ENCODE measurements at regions not wholly inside any gene's neighbourhood (a gene's known extent, or its start where the extent isn't known, plus 50 kb on each side); places are given as distances from the start of the nearest gene placed in this dataset.
"Not testable (repeated sequence)": the region's sequence is repeated elsewhere in the genome, so short reads cannot be mapped to it uniquely, and the experiment has no call there.

DNA sequence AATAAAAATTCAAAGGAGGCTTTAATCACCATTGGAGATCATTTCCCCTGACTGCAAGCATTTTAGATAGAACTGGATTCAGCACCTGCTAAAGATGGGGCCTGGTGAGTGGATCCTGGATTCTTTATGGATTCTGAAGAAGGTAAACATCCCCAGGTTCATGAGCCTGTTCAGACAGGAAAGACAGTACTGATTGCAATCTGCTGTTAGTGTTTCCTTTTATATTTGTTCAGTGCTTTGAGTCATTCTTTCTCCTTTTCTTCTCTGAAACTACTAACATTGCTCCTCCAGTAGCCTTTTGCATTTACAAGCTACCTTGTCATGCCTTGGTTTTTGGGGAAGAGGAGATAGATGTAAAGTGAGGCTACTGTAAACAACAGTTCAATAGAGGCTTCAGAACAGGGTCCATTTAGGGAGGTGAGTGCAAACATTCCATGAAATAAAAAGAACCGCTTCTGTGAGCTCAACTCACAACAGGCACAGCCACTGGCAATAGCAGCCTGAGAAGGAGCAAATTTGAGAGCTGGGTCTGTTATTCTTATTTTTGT is 66.4 kb upstream of the PRL start:
- Histone ChIP-seq H3K4me3 (ENCODE audit: low read length in 2 of 2) (no peak overlapping the region), H3K9me3 (ENCODE audit: control insufficient read depth in 1 of 2, low read length in 2 of 2) (no peaks in the 10 kb centered on the region), H3K27me3 (ENCODE audit: insufficient read depth, low read length) (no peaks in the 10 kb centered on the region), H3K27ac (ENCODE audit: low read depth, low read length) (no peak overlapping the region), H3K36me3 (ENCODE audit: insufficient read depth, low read length) (no peaks in the 10 kb centered on the region), H3K4me1 (ENCODE audit: insufficient read depth, low read length) (no peaks in the 10 kb centered on the region)
- no peaks in the 10 kb centered on the region for H3K27me3 Mint-ChIP-seq
- no peak for DNase-seq
- H3K4me1 Mint-ChIP-seq = no peaks in the 10 kb centered on the region
- H3K27ac Mint-ChIP-seq = no peak overlapping the region
- CTCF ChIA-PET (ENCODE audit: partially characterized antibody) = no interaction called here
- H3K4me3 Mint-ChIP-seq = no peak overlapping the region
- H3K9me3 Mint-ChIP-seq = peaks cover 0 to 6% (median 4%) of the 10 kb centered on the region in 8 donors
- H3K36me3 Mint-ChIP-seq = no peaks in the 10 kb centered on the region
- intact Hi-C loops (cut with micrococcal nuclease) = no loop called here
- POLR2A ChIA-PET (ENCODE audit: partially characterized antibody) = no interaction called here

DNA sequence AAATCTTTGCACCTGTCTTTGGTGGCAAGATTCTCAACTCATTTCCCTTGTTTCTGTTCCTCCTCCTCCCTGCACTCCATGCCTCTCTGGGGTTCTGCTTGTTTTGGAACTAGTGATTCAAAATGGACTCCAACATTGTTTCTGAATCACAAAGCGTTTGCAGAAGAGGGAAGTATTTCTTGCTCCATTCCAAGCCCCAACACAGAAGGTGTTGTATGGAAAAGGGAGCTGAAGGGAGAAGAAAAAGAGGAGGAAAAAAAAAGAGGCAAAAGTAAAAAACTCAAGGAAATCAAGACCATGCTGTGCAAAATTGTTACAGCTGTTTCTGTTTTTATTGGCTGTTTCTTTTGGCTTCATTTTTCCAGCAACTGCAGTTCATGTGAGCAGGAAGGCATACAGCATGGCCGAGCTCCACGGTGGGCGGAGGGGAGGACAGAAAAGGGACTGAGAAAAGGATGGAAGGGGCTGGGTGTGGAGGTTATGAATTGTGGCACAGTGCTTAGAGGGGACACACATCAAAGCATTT is 66.9 kb upstream of the PRL start:
- Mint-ChIP-seq H3K4me3 (no peak overlapping the region), H3K27me3 (no peaks in the 10 kb centered on the region), H3K9me3 (peaks cover 0 to 6% (median 4%) of the 10 kb centered on the region in 8 donors), H3K4me1 (no peaks in the 10 kb centered on the region), H3K36me3 (no peaks in the 10 kb centered on the region), H3K27ac (no peak overlapping the region)
- H3K4me3 ChIP-seq (ENCODE audit: low read length in 2 of 2) = no peak overlapping the region
- no peaks in the 10 kb centered on the region for H3K9me3 ChIP-seq (ENCODE audit: control insufficient read depth in 1 of 2, low read length in 2 of 2)
- no peaks in the 10 kb centered on the region for H3K27me3 ChIP-seq (ENCODE audit: insufficient read depth, low read length)
- ChIA-PET CTCF (ENCODE audit: partially characterized antibody) (no interaction called here), POLR2A (ENCODE audit: partially characterized antibody) (no interaction called here)
- DNase-seq = no peak
- no peaks in the 10 kb centered on the region for H3K4me1 ChIP-seq (ENCODE audit: insufficient read depth, low read length)
- intact Hi-C loops (cut with micrococcal nuclease) = no loop called here
- H3K36me3 ChIP-seq (ENCODE audit: insufficient read depth, low read length) = no peaks in the 10 kb centered on the region
- no peak overlapping the region for H3K27ac ChIP-seq (ENCODE audit: low read depth, low read length)

DNA sequence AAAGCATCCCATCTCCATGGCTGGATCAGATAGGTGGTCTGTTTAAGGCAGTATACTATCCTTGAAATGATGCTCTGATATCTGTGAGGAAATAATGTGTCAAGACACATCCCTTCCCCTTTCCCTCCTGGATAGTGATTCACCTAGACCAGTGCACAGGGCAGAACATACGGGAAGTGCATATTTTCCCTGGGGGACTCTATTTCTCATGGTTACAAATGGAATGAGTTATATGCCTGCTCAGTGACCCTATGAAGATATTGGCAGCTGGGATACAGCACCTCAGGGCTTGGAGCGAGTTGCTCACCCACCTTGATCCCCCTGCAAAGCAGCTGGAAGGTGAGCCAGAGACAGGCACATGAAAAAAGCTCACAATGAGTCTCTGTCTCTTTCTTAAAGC is 67.5 kb upstream of the PRL start:
- no peak overlapping the region for H3K4me3 Mint-ChIP-seq
- POLR2A ChIA-PET (ENCODE audit: partially characterized antibody) = no interaction called here
- intact Hi-C loops (cut with micrococcal nuclease) = no loop called here

DNA sequence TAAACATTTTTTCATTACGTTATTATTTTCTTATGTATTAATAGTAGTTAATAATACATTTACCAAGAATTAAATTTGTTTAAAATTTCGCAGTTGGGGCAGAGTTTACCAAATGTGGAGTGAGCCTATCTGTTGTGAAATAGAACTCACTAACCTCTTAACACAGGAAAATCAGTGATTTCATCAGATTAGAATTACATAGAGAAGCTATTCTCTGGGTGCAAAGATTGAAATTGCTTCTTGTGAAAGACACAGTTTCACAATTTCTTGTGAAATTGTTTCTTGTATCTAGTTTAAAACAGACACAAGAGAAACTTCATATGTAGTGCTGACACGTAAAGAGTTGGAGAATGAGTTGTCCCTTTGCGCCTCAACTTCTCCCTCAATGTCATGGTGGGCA is 69.4 kb upstream of the PRL start:
- Histone ChIP-seq H3K36me3 (ENCODE audit: insufficient read depth, low read length) (no peaks in the 10 kb centered on the region), H3K4me3 (ENCODE audit: low read length in 2 of 2) (no peak overlapping the region), H3K27me3 (ENCODE audit: insufficient read depth, low read length) (no peaks in the 10 kb centered on the region), H3K9me3 (ENCODE audit: control insufficient read depth in 1 of 2, low read length in 2 of 2) (no peaks in the 10 kb centered on the region), H3K4me1 (ENCODE audit: insufficient read depth, low read length) (no peaks in the 10 kb centered on the region), H3K27ac (ENCODE audit: low read depth, low read length) (no peak overlapping the region)
- ChIA-PET POLR2A (ENCODE audit: partially characterized antibody) (no interaction called here), CTCF (ENCODE audit: partially characterized antibody) (no interaction called here)
- Mint-ChIP-seq H3K27me3 (no peaks in the 10 kb centered on the region), H3K9me3 (peaks cover 0 to 10% (median 4%) of the 10 kb centered on the region in 8 donors), H3K4me3 (no peak overlapping the region), H3K36me3 (no peaks in the 10 kb centered on the region), H3K4me1 (no peaks in the 10 kb centered on the region), H3K27ac (no peak overlapping the region)
- intact Hi-C loops (cut with micrococcal nuclease) = no loop called here
- no peak for DNase-seq

More for the DNA sequence above, 67.5 kb upstream of the PRL start:
- no peaks in the 10 kb centered on the region for H3K9me3 ChIP-seq (ENCODE audit: control insufficient read depth in 1 of 2, low read length in 2 of 2)
- H3K36me3 Mint-ChIP-seq = no peaks in the 10 kb centered on the region
- peaks cover 0 to 6% (median 4%) of the 10 kb centered on the region in 8 donors for H3K9me3 Mint-ChIP-seq
- H3K27me3 ChIP-seq (ENCODE audit: insufficient read depth, low read length) = no peaks in the 10 kb centered on the region
- CTCF ChIA-PET (ENCODE audit: partially characterized antibody) = no interaction called here
- H3K4me1 ChIP-seq (ENCODE audit: insufficient read depth, low read length) = no peaks in the 10 kb centered on the region
- no peaks in the 10 kb centered on the region for H3K36me3 ChIP-seq (ENCODE audit: insufficient read depth, low read length)
- H3K4me1 Mint-ChIP-seq = no peaks in the 10 kb centered on the region
- no peak for DNase-seq
- no peaks in the 10 kb centered on the region for H3K27me3 Mint-ChIP-seq
- no peak overlapping the region for H3K4me3 ChIP-seq (ENCODE audit: low read length in 2 of 2)
- H3K27ac ChIP-seq (ENCODE audit: low read depth, low read length) = no peak overlapping the region
- no peak overlapping the region for H3K27ac Mint-ChIP-seq

DNA sequence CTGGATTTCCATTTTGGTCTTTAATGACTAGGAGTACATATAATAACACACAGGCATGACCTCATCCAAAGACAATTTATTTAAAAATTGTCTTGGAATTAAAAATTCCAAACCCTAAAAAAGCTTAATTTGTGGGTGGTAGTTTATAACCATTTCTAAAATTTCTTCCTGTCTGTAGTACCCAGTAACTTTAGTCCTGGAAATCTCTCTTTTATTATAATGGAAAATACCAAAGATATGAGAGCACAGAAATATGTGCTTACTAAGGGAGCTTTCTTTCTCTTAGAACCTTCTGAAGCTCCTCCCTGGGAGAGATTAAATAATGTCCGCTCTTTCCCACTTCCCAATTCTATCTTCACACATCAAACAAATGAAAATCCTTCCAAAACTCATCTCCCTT is 70.5 kb upstream of the PRL start:
- no peaks in the 10 kb centered on the region for H3K9me3 ChIP-seq (ENCODE audit: control insufficient read depth in 1 of 2, low read length in 2 of 2)
- CTCF ChIA-PET (ENCODE audit: partially characterized antibody) = no interaction called here
- H3K4me3 ChIP-seq (ENCODE audit: low read length in 2 of 2) = no peak overlapping the region
- Mint-ChIP-seq H3K27me3 (no peaks in the 10 kb centered on the region), H3K4me3 (no peak overlapping the region), H3K36me3 (no peaks in the 10 kb centered on the region), H3K9me3 (peaks cover 0 to 10% (median 6%) of the 10 kb centered on the region in 8 donors), H3K27ac (no peak overlapping the region), H3K4me1 (no peaks in the 10 kb centered on the region)
- no peaks in the 10 kb centered on the region for H3K36me3 ChIP-seq (ENCODE audit: insufficient read depth, low read length)
- no peaks in the 10 kb centered on the region for H3K27me3 ChIP-seq (ENCODE audit: insufficient read depth, low read length)
- POLR2A ChIA-PET (ENCODE audit: partially characterized antibody) = no interaction called here
- no peak overlapping the region for H3K27ac ChIP-seq (ENCODE audit: low read depth, low read length)
- no peak for DNase-seq
- intact Hi-C loops (cut with micrococcal nuclease) = no loop called here
- no peaks in the 10 kb centered on the region for H3K4me1 ChIP-seq (ENCODE audit: insufficient read depth, low read length)

DNA sequence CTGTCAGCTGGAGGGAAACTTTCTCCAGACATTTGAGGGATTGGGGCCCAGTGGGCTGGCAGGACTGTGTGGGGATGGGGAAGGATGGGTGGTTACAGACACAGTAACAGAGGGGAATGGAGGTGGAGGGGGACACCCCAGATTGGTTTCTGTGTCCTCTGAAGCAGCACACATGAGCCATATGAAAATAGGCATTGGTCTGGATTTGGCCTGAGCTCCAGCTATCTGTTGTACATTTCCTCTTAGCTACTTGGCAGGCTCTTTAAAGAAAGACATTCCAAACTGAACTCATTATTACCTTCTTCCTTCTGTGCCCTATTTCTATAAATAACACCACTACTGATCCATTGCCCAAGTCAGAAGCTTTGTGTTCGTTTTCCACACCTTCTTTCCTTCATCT is 72.0 kb upstream of the PRL start:
- Histone ChIP-seq H3K4me1 (ENCODE audit: insufficient read depth, low read length) (no peaks in the 10 kb centered on the region), H3K36me3 (ENCODE audit: insufficient read depth, low read length) (no peaks in the 10 kb centered on the region), H3K4me3 (ENCODE audit: low read length in 2 of 2) (no peak overlapping the region), H3K9me3 (ENCODE audit: control insufficient read depth in 1 of 2, low read length in 2 of 2) (no peaks in the 10 kb centered on the region), H3K27ac (ENCODE audit: low read depth, low read length) (no peak overlapping the region), H3K27me3 (ENCODE audit: insufficient read depth, low read length) (no peaks in the 10 kb centered on the region)
- Mint-ChIP-seq H3K4me3 (no peak overlapping the region), H3K27me3 (no peaks in the 10 kb centered on the region), H3K36me3 (no peaks in the 10 kb centered on the region), H3K4me1 (no peaks in the 10 kb centered on the region), H3K9me3 (peaks cover 0 to 8% (median 6%) of the 10 kb centered on the region in 8 donors), H3K27ac (no peak overlapping the region)
- ChIA-PET CTCF (ENCODE audit: partially characterized antibody) (no interaction called here), POLR2A (ENCODE audit: partially characterized antibody) (no interaction called here)
- intact Hi-C loops (cut with micrococcal nuclease) = no loop called here
- DNase-seq = no peak

DNA sequence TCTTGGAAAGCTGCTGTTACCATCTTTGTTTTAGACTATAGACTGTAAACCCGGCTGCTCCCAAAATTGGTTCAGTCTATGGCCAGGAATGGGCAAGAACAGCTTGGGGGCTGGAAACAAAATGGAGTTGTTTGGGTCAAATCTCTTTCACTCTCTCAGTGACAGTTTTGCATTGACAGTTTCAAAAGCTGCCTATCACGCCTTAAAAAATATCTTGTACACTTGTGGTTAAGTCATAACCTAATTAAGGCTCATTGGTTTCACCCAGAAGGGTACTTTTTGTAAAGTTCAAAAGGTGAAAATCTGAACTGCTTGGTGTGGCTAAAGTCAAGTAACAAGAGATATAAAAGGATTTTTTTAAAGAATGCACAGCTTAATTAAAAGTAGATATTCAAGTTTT is 76.1 kb upstream of the PRL start:
- H3K4me3 Mint-ChIP-seq = no peak overlapping the region
- CTCF ChIA-PET (ENCODE audit: partially characterized antibody) = no interaction called here
- H3K9me3 Mint-ChIP-seq = peaks cover 0 to 15% (median 7%) of the 10 kb centered on the region in 8 donors
- no peak overlapping the region for H3K27ac Mint-ChIP-seq
- Histone ChIP-seq H3K4me1 (ENCODE audit: insufficient read depth, low read length) (no peaks in the 10 kb centered on the region), H3K27me3 (ENCODE audit: insufficient read depth, low read length) (no peaks in the 10 kb centered on the region), H3K27ac (ENCODE audit: low read depth, low read length) (no peak overlapping the region), H3K9me3 (ENCODE audit: control insufficient read depth in 1 of 2, low read length in 2 of 2) (no peaks in the 10 kb centered on the region), H3K36me3 (ENCODE audit: insufficient read depth, low read length) (no peaks in the 10 kb centered on the region), H3K4me3 (ENCODE audit: low read length in 2 of 2) (no peak overlapping the region)
- POLR2A ChIA-PET (ENCODE audit: partially characterized antibody) = no interaction called here
- no peaks in the 10 kb centered on the region for H3K4me1 Mint-ChIP-seq
- H3K36me3 Mint-ChIP-seq = no peaks in the 10 kb centered on the region
- intact Hi-C loops (cut with micrococcal nuclease) = no loop called here
- no peak for DNase-seq
- H3K27me3 Mint-ChIP-seq = no peaks in the 10 kb centered on the region

DNA sequence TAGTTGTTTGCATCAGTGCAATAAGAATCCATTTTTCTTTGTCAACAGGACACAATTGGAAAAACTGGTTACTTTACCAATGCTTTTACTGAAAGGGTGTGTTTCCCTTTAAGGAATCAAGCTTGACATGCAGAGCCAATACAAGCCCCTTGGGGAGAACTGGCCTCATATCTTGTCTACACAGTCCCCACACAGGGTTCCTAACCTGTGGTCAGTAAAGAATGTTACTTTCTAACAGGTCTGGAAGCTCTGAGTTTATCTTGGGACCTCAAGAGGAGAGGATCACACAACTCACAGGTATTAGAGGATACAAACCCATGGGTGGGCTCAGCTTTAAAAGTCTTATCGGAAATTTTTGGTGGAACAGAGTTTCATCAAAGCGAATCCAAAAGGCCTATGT is 78.1 kb upstream of the PRL start:
- H3K4me3 Mint-ChIP-seq; H3K4me1 ChIP-seq (ENCODE audit: insufficient read depth, low read length); intact Hi-C loops (cut with micrococcal nuclease); H3K27me3 Mint-ChIP-seq; H3K4me1 Mint-ChIP-seq; H3K36me3 ChIP-seq (ENCODE audit: insufficient read depth, low read length); H3K27ac Mint-ChIP-seq; H3K27me3 ChIP-seq (ENCODE audit: insufficient read depth, low read length); H3K27ac ChIP-seq (ENCODE audit: low read depth, low read length); CTCF ChIA-PET (ENCODE audit: partially characterized antibody); H3K36me3 Mint-ChIP-seq; H3K4me3 ChIP-seq (ENCODE audit: low read length in 2 of 2); DNase-seq; POLR2A ChIA-PET (ENCODE audit: partially characterized antibody); H3K9me3 ChIP-seq (ENCODE audit: control insufficient read depth in 1 of 2, low read length in 2 of 2): not testable (repeated sequence)
- H3K9me3 Mint-ChIP-seq = peaks cover 0 to 19% (median 2%) of the 10 kb centered on the region in 8 donors
